Activated CD8-positive, alpha-beta T cell treated with anti-CD3 and anti-CD28 coated beads, Interleukin-2, amount 10 ng/mL, durations not matched to agents 7 days and 5 days (primary cell): ENCODE measurements at regions not wholly inside any gene's neighbourhood (a gene's known extent, or its start where the extent isn't known, plus 50 kb on each side); places are given as distances from the start of the nearest gene placed in this dataset.

Experiments used
- ATAC-seq: fragments of 150-1000 bp; cut with Tn5 transposase; one replicate; pipeline ENCODE4 v1.10.0; 2021; ENCODE audit warnings: moderate library complexity
- CTCF ChIA-PET: fragments of 350-600 bp; sonication (Branson Sonifier 250); formaldehyde crosslinking; loops from one replicate; lab custom pipeline; 2021; ENCODE audit warnings: antibody characterized with exemption; lab: Charles Lee
- POLR2A ChIA-PET: fragments of 350-600 bp; sonication (Branson Sonifier 250); formaldehyde crosslinking; loops from one replicate; lab custom pipeline; 2021; ENCODE audit warnings: antibody characterized with exemption; lab: Charles Lee
- DNase-seq: peaks from one replicate; pipeline ENCODE4 v3.0.0-alpha.2; 2020
- H3K27ac Mint-ChIP-seq: one replicate; pipeline ENCODE4 v1.8.0; 2021; ENCODE audit warnings: mild to moderate bottlenecking, mixed read lengths
- H3K27me3 Mint-ChIP-seq: one replicate; pipeline ENCODE4 v1.8.0; 2021; ENCODE audit warnings: low read depth, mixed read lengths
- H3K36me3 Mint-ChIP-seq: one replicate; pipeline ENCODE4 v1.8.0; 2021; ENCODE audit warnings: low read depth, mixed read lengths
- H3K4me1 Mint-ChIP-seq: one replicate; pipeline ENCODE4 v1.8.0; 2021; ENCODE audit warnings: low read depth, mixed read lengths
- H3K4me3 Mint-ChIP-seq: one replicate; pipeline ENCODE4 v1.8.0; 2021; ENCODE audit warnings: mild to moderate bottlenecking, mixed read lengths
- H3K9me3 Mint-ChIP-seq: one replicate; pipeline ENCODE4 v1.8.0; 2022; ENCODE audit warnings: mixed read lengths; ENCODE audit not compliant: insufficient read depth

DNA sequence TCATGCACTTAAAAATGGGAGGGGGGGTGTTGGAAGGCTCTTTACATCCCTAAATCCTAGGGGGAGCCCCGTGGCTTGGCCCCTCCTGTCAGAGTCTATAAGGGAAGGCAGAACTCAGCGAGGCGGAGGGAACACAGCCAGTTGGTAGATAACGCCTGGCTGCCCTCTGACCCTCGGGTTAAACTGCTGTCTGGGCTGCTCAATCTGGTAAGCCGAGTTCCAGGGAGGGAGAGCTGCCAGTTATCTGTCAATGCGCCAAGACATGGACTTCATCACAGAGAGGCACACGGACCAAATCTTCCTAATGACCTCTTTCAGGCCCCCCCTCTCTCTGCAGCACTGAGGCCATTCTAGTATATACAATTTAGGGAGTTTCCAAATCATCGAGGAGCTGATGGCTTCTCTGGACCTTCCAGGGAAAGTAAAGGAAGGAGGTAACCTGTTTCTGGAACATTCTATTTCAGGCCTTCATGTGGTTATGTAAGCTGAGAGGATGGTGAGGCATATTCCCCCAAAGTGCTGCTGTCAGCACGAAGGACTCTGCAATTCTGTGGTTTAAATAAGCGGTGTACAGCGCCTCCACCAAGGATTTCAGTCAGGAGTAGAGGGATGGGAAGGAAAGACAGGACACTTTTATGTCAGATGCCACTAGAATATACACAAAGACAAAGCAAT lies 349.0 kb downstream of the MCTP2 start:
- Mint-ChIP-seq H3K4me1 (peaks cover 18% of the 10 kb centered on the region), H3K27ac (no peak overlapping the region), H3K9me3 (no peaks in the 10 kb centered on the region), H3K36me3 (no peaks in the 10 kb centered on the region), H3K27me3 (peaks cover 63% of the 10 kb centered on the region), H3K4me3 (no peak overlapping the region)
- POLR2A ChIA-PET = no interaction called here
- ATAC-seq = no peak
- CTCF ChIA-PET = no interaction called here
- no peak for DNase-seq

DNA sequence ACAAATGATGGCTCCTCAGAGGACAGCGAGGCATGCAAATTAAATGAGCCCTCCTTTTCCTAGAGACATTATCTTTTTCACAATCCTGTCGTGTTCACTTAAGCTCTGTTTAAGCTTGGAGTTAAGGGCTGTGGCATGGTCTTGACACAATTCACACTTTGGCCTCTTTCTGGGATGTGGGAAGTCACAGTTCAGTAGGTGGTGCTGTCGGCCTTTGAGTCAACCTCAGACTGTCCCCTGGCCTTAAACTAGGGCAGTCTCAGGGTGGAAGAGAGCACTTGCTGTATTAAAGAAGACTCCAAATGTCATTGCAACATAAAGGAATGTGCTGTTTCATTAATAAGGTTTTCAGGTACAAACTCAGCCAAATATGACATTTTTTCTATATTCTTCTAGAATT lies 351.0 kb downstream of the MCTP2 start:
- POLR2A ChIA-PET = no interaction called here
- Mint-ChIP-seq H3K4me3 (no peak overlapping the region), H3K27ac (no peak overlapping the region), H3K4me1 (peaks cover 25% of the 10 kb centered on the region), H3K9me3 (no peaks in the 10 kb centered on the region), H3K36me3 (no peaks in the 10 kb centered on the region), H3K27me3 (peaks cover 66% of the 10 kb centered on the region)
- CTCF ChIA-PET = interaction anchor here (0.6 to 2.1 kb wide), 6 partner anchors 15 to 721 kb away, joined by 3 to 8 read pairs (median 4); no protein-coding TSS in a partner anchor
- ATAC-seq (peak; percentile 70), DNase-seq (peak; percentile 63)

DNA sequence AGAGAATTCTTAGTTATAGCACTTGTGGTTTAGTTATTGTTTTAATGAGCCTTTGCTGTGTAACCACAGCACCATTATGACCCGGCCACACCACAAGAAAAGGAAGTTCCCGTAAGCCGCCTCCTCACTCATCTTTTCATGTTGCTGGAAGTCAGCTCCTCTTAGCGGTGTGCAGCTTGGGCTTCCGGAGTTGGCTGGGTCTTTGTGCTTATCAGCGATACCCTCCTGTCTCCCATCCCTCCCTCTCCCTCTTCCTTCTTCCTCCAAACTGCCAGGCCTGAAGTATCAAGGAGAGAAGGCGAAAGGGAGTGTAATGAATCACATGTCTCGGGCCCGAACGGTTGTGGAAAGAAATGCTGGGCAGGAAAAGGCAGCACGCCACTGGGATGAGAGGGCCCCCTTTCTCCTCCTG lies 353.5 kb downstream of the MCTP2 start:
- Mint-ChIP-seq H3K27me3 (peaks cover 73% of the 10 kb centered on the region), H3K4me3 (peak overlapping the region; percentile 58), H3K27ac (peak overlapping the region; percentile 35), H3K9me3 (no peaks in the 10 kb centered on the region), H3K4me1 (peaks cover 25% of the 10 kb centered on the region), H3K36me3 (no peaks in the 10 kb centered on the region)
- ChIA-PET CTCF (interaction anchor here (0.9 kb wide), 1 partner anchor 85 kb away, joined by 3 read pairs; no protein-coding TSS in a partner anchor), POLR2A (no interaction called here)
- ATAC-seq = peak; percentile 94
- DNase-seq = peak; percentile 82

DNA sequence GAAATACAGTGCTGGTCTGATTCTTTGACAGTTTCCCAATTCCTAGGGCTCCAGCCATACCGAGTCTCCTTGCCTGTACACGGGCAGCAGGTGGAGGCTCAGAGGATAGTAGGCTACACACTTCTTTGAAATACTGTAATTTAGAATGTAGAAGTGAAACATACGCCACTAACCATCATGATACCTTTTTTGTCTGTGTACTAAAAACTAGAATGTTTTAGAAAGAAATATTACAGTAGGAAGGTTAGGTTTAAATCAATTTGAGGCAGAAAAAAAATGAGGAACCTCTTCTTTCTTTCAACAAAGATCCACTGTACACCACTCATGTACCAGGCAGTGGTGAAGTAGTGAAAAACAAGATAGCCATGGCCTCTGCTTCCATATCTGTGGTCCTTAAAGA lies 354.7 kb downstream of the MCTP2 start:
- Mint-ChIP-seq H3K4me1 (peaks cover 25% of the 10 kb centered on the region), H3K9me3 (no peaks in the 10 kb centered on the region), H3K27ac (no peak overlapping the region), H3K27me3 (peaks cover 75% of the 10 kb centered on the region), H3K36me3 (no peaks in the 10 kb centered on the region), H3K4me3 (no peak overlapping the region)
- ChIA-PET CTCF (no interaction called here), POLR2A (no interaction called here)
- ATAC-seq (no peak), DNase-seq (no peak)

DNA sequence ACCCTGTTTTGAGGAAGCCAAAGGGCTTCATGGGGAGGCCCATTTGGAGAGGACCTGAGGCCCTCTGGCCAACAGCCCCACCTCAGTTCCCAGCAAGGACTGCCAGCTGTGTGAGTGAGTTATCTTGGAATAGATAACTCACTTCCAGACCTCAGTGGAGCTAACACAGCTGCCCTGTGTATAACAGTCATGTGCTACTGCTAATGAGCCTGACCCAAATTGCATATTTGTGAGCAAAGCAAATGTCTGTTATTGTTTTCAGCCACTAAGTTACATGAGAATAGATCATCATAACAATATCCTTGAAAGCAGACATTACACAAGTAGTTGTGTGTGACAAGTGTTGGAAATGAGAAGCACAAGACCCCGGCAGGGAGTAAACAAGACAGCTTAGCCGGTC lies 355.8 kb downstream of the MCTP2 start:
- Mint-ChIP-seq H3K27me3 (peaks cover 70% of the 10 kb centered on the region), H3K4me3 (no peak overlapping the region), H3K4me1 (peaks cover 25% of the 10 kb centered on the region), H3K9me3 (no peaks in the 10 kb centered on the region), H3K27ac (no peak overlapping the region), H3K36me3 (no peaks in the 10 kb centered on the region)
- ATAC-seq (no peak), DNase-seq (no peak)
- ChIA-PET CTCF (no interaction called here), POLR2A (no interaction called here)

DNA sequence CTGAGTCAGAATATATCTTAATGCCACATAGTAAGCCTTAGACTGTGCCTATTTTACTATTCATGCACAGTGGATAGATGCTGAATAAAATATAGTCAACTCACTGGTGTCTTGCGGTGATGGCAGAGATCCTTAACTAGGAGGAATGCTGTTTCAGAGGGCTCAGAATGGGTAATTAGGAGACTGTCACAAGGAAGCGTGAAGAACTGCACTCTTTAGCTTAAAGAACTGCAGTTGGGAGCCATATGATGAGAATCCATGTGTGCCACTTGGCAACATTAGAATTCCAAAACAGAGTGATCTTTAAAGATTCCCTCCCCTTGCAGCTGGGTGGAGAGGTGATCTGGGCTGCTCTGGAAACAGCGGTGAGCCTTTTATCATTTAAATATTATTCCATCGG lies 357.6 kb downstream of the MCTP2 start:
- peaks cover 69% of the 10 kb centered on the region for H3K27me3 Mint-ChIP-seq
- H3K36me3 Mint-ChIP-seq = no peaks in the 10 kb centered on the region
- POLR2A ChIA-PET = no interaction called here
- H3K9me3 Mint-ChIP-seq = no peaks in the 10 kb centered on the region
- H3K4me1 Mint-ChIP-seq = peaks cover 20% of the 10 kb centered on the region
- no peak for DNase-seq
- no peak overlapping the region for H3K4me3 Mint-ChIP-seq
- no peak overlapping the region for H3K27ac Mint-ChIP-seq
- CTCF ChIA-PET = interaction anchor here (1.4 kb wide), 1 partner anchor 14 kb away, joined by 3 read pairs; no protein-coding TSS in a partner anchor
- ATAC-seq = no peak

DNA sequence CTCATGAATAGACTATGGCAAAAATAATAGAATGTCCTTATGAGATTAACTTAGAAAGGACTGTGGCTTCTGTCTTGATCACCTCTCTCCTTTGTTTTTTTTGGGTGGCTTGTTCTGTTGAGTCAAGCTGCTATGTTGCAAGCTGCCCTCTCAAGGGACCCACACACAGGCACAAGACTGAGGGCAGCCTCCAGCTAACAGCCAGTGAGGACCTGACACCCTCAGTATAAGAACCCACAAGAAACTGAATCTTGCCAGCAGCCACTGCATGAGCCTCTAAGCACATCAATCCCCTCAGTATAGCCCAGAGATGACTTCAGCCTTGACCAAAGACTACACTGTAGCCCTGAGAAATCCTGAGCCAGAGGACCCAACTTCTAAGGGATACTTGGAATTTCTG lies 361.1 kb downstream of the MCTP2 start:
- ChIA-PET POLR2A (no interaction called here), CTCF (no interaction called here)
- Mint-ChIP-seq H3K27ac (no peak overlapping the region), H3K4me3 (no peak overlapping the region), H3K36me3 (no peaks in the 10 kb centered on the region), H3K27me3 (peaks cover 66% of the 10 kb centered on the region), H3K4me1 (no peaks in the 10 kb centered on the region), H3K9me3 (no peaks in the 10 kb centered on the region)
- ATAC-seq = no peak
- DNase-seq = no peak

DNA sequence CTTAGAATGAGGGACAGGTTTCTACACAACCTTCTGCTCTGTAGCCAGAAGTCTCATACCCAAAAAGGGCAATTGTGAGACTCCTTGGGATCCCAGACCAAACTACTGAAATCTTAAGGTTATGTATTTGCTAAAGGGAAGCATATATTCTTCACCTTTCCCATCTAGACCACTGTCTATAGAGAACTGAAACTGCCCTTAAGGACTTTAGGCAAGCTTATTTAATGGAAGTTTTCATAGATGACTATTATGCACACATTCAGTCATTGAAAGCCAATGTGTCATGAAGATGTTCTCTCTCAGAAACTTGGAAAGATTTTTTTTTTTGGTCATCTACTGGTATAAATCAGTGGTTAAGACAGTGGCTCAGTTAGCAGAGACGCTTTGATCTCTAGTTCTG lies 365.3 kb downstream of the MCTP2 start:
- CTCF ChIA-PET = no interaction called here
- H3K27ac Mint-ChIP-seq = no peak overlapping the region
- POLR2A ChIA-PET = no interaction called here
- ATAC-seq (no peak), DNase-seq (no peak)
- no peaks in the 10 kb centered on the region for H3K4me1 Mint-ChIP-seq
- no peak overlapping the region for H3K4me3 Mint-ChIP-seq
- no peaks in the 10 kb centered on the region for H3K9me3 Mint-ChIP-seq
- H3K36me3 Mint-ChIP-seq = no peaks in the 10 kb centered on the region
- H3K27me3 Mint-ChIP-seq = peaks cover 61% of the 10 kb centered on the region

DNA sequence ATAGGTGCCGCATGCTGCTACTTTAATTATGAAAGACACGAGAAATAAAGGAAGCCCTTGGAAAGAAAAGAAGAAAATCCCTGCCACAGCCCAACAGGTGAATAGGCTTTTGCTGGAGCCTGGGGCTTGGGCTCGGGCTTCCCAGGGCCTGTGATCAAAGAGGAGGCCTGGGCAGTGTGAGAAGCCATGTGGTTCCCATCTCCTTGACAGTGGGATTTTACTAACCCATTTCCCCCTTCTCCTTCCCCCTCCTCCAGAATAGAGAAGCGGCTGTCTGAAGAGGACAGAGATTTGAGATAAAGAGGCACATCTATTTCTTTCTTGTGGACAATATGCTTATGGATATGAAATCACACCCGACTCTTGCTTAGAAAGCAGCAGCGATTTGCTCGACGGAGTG lies 369.1 kb downstream of the MCTP2 start:
- Mint-ChIP-seq H3K36me3 (peaks cover 2% of the 10 kb centered on the region), H3K4me3 (no peak overlapping the region), H3K4me1 (no peaks in the 10 kb centered on the region), H3K27ac (no peak overlapping the region), H3K27me3 (peaks cover 58% of the 10 kb centered on the region), H3K9me3 (no peaks in the 10 kb centered on the region)
- no peak for ATAC-seq
- DNase-seq = no peak
- CTCF ChIA-PET = no interaction called here
- POLR2A ChIA-PET = no interaction called here

DNA sequence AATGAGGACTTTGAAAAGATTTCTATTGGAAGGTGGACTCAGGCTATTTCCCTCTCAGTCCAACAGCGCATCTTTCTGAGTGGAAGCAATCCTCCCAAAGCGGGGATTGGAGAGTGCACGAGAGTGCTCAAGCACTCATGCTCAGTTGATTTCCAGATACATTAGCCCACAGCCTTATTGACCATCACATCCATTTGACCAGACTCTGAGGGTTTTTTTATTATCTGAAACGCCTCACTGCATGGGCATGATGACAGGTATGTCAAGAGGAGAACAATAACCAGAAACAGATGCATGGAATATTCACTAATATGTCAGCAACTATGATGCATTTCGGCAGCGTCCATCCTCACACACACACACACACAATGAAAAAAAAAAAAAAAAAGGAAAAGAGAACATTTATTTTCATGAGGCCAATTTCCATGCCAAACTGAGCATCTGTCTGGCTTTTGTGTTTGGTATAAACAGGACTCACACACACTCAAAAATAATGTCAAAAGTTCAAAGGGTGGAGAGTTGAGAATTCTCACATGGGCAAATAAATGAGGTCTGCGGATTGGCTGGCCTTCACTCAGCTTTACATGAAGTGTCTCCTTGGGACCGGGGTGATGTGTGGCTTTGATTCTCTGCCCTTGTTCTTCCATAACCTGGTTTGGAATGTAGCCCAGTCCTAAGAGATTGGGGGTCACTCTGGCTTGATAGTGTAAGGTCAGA lies 371.6 kb downstream of the MCTP2 start:
- ChIA-PET POLR2A (no interaction called here), CTCF (no interaction called here)
- H3K27me3 Mint-ChIP-seq = peaks cover 55% of the 10 kb centered on the region

DNA sequence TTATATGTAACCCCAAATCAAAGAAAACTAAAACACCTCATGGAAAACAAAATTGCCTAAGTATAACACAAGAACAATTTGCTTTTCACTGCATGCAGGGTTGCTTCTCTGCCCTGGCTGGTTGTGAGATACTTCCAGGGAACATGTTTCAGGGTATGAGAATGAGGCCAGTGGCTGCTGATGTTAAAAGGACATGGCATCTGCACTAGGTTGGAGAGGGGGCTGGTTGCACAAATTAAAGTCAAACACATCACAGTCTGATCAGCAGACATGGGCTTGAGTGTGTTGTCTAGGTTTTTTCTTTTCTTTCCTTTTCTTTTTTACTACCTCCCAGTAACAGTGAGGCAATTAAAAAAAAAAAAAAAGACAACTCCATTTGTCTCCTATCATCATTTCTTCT lies 374.9 kb downstream of the MCTP2 start:
- ChIA-PET CTCF (interaction anchor here (1.2 to 1.3 kb wide), 2 partner anchors 11 to 16 kb away, joined by 3 to 5 read pairs; no protein-coding TSS in a partner anchor), POLR2A (no interaction called here)
- DNase-seq = no peak
- H3K9me3 Mint-ChIP-seq = peaks cover 8% of the 10 kb centered on the region
- H3K4me1 Mint-ChIP-seq = peaks cover 27% of the 10 kb centered on the region
- no peak overlapping the region for H3K4me3 Mint-ChIP-seq
- H3K27ac Mint-ChIP-seq = no peak overlapping the region
- ATAC-seq = no peak
- H3K27me3 Mint-ChIP-seq = peaks cover 55% of the 10 kb centered on the region
- H3K36me3 Mint-ChIP-seq = peaks cover 6% of the 10 kb centered on the region

More for the DNA sequence above, 371.6 kb downstream of the MCTP2 start:
- H3K4me1 Mint-ChIP-seq = peaks cover 18% of the 10 kb centered on the region
- no peak overlapping the region for H3K27ac Mint-ChIP-seq
- ATAC-seq (no peak), DNase-seq (no peak)
- H3K4me3 Mint-ChIP-seq = no peak overlapping the region
- peaks cover 6% of the 10 kb centered on the region for H3K36me3 Mint-ChIP-seq
- peaks cover 6% of the 10 kb centered on the region for H3K9me3 Mint-ChIP-seq

DNA sequence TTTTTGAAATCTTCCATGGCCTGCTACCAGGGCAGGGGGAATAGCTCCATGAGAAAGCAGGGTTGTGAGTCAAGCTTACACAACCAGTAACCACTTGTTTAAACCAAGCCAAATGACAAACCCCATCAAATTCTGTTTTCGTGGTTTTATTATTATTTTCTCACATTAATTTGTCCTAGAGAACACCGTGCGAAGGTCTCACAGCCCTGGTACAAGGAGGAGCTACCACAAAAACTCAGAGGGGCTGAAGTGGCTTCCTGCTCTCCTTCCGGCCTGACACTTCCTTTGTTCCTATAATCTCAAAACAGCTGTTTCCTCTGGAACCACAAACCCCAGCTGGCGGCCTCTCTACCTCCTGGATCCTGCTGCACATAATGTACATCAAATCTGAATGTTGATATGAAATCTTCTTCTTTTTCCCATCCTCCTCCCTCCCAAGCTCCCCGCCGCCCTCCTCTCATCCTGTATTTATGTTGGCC lies 375.9 kb downstream of the MCTP2 start:
- ATAC-seq (peak; percentile 70), DNase-seq (peak; percentile 52)
- H3K9me3 Mint-ChIP-seq = peaks cover 8% of the 10 kb centered on the region
- peak overlapping the region; percentile 30 for H3K4me3 Mint-ChIP-seq
- CTCF ChIA-PET = interaction anchor here (0.8 to 1.3 kb wide), 3 partner anchors 10 to 443 kb away, joined by 3 to 5 read pairs (median 3); no protein-coding TSS in a partner anchor
- H3K27ac Mint-ChIP-seq = peak overlapping the region; percentile 2
- peaks cover 58% of the 10 kb centered on the region for H3K27me3 Mint-ChIP-seq
- H3K36me3 Mint-ChIP-seq = peaks cover 6% of the 10 kb centered on the region
- POLR2A ChIA-PET = no interaction called here
- peaks cover 27% of the 10 kb centered on the region for H3K4me1 Mint-ChIP-seq
